Stomach (tissue), 4 donors: ENCODE measurements at regions not wholly inside any gene's neighbourhood (a gene's known extent, or its start where the extent isn't known, plus 50 kb on each side); places are given as distances from the start of the nearest gene placed in this dataset.

Experiments used
- POLR2A ChIP-seq, 4 donors: fragments of 450-650 bp; IDR thresholded peaks; one replicate each; pipeline ENCODE4 v1.6.1; 2016; ENCODE audit warnings: antibody characterized with exemption in 4 of 4, control low read depth in 2 of 4, mild to moderate bottlenecking in 1 of 4, moderate library complexity in 1 of 4
- POLR2AphosphoS5 ChIP-seq, 3 donors: sonication (generic); formaldehyde crosslinking; IDR thresholded peaks; one replicate each; pipeline ENCODE4 v1.6.1; 2016; ENCODE audit warnings: antibody characterized with exemption in 3 of 3
- TF ChIP-seq, protein P1 (sequence below), 7 experiments: fragments of 450-650 bp in 4 of 7; fragments of 200-600 bp in 3 of 7; sonication (generic) in 3 of 7; IDR thresholded peaks; one replicate each; pipeline ENCODE4 v1.5.1; 2016 to 2019; ENCODE audit warnings: antibody characterized with exemption in 7 of 7, control low read depth in 2 of 7, mild to moderate bottlenecking in 1 of 7

DNA sequence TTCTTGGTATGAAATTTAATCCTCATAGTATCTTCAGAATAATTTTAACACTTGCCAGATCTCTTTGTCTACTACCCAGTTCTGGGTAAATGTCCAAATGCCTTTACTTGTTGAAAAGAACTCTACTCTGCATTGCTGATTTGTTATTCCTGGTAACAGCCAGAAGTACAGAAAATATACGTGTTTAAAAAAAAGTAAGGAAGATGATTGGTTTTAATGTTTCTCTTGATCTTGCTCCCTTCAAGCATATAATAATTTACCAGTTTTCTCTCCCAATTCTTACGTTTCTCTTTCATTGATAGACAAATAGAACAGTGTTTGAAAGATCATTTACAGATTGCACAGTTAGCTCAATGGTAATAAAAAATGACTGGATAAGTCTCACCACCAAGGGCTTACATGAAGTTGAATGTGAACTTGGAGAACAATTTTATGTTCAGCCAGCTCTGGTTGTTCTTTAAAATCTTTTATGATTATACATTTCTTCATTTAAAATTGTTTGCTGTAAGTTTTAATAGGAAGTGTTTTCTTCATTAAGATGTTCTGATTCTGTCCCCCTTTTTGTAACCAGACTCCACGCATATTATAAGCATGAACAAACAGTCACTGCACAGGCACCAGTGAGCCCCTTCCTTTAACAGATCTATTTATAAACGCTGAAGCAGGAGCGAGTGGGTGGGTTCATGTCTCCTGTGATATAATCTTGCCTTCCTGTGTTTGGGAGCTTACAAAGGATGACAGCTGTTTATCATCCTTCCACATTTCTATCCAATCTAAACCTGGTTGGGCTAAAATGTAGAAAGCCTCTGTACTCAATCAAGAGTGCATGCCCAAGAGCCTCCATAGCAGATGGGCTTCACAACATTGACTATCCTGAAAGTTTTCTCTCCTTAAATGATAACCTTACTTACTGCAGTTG lies 299.5 kb downstream of the PRL start:
- TF ChIP-seq POLR2A (IDR thresholded peaks at IDR 0.05) (no peak), POLR2AphosphoS5 (IDR thresholded peaks at IDR 0.05) (no peak)
- TF ChIP-seq, protein P1, sequence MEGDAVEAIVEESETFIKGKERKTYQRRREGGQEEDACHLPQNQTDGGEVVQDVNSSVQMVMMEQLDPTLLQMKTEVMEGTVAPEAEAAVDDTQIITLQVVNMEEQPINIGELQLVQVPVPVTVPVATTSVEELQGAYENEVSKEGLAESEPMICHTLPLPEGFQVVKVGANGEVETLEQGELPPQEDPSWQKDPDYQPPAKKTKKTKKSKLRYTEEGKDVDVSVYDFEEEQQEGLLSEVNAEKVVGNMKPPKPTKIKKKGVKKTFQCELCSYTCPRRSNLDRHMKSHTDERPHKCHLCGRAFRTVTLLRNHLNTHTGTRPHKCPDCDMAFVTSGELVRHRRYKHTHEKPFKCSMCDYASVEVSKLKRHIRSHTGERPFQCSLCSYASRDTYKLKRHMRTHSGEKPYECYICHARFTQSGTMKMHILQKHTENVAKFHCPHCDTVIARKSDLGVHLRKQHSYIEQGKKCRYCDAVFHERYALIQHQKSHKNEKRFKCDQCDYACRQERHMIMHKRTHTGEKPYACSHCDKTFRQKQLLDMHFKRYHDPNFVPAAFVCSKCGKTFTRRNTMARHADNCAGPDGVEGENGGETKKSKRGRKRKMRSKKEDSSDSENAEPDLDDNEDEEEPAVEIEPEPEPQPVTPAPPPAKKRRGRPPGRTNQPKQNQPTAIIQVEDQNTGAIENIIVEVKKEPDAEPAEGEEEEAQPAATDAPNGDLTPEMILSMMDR (IDR thresholded peaks at IDR 0.05): no peak
